ENCODE measurements at regions not wholly inside any gene's neighbourhood (a gene's known extent, or its start where the extent isn't known, plus 50 kb on each side); places are given as distances from the start of the nearest gene placed in this dataset.

DNA sequence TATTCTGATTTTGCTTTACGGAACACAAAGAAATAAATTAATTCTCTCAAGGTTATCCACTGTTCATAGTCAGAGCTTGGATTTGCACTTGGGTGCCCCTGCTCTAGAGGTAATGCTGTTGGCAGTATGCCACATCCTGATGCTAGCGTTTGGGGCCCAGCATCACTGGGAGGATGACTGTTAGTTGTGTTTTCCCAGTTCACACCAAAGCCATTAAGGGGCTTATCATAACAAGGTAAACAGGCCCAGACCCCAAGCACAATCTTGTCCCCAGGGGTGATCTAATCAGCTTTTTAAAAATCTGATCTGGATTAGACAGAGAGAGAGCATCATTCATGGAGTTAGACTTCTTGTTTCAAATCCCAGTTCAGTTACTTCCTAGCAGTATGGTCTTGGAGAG is 60.2 kb upstream of the PBX1 start:
- TF ChIP-seq, protein P1, sequence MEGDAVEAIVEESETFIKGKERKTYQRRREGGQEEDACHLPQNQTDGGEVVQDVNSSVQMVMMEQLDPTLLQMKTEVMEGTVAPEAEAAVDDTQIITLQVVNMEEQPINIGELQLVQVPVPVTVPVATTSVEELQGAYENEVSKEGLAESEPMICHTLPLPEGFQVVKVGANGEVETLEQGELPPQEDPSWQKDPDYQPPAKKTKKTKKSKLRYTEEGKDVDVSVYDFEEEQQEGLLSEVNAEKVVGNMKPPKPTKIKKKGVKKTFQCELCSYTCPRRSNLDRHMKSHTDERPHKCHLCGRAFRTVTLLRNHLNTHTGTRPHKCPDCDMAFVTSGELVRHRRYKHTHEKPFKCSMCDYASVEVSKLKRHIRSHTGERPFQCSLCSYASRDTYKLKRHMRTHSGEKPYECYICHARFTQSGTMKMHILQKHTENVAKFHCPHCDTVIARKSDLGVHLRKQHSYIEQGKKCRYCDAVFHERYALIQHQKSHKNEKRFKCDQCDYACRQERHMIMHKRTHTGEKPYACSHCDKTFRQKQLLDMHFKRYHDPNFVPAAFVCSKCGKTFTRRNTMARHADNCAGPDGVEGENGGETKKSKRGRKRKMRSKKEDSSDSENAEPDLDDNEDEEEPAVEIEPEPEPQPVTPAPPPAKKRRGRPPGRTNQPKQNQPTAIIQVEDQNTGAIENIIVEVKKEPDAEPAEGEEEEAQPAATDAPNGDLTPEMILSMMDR (conservative IDR thresholded peaks at IDR 0.05; ENCODE audit: low read depth, low read length), result no peak
- no peak for TF ChIP-seq EZH2 (IDR thresholded peaks at IDR 0.05; ENCODE audit: borderline replicate concordance, low read depth, low read length, poor library complexity, severe bottlenecking)
